ENCODE measurements at regions not wholly inside any gene's neighbourhood (a gene's known extent, or its start where the extent isn't known, plus 50 kb on each side); places are given as distances from the start of the nearest gene placed in this dataset.

DNA sequence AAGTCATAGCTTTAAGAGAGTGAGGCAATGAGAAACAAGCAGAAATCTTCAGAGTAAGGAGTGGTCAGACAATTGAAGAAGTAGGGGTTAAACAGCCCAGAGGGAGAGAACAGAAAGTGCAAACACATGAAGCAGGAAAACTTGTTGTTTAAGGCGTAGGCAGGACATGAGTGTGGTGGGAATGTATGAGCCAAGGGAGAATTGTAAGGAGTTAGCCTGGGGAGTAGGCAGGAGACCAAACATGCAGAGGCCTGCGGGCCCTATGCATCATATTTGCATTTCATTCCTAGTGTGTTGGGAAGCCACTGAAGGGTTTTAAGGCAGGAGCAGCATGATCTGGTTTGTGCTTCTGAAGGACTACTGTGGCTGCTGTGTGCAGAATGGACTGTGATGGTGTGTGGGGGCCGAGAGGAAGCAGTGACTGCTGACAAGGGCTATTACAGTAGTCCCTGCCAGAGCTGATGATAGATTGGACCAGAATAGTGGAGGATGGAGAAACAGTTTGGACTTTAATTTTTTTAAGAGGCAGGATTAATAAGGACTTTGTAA is 179.9 kb upstream of the C11orf87 start:
- TF ChIP-seq, protein P1, sequence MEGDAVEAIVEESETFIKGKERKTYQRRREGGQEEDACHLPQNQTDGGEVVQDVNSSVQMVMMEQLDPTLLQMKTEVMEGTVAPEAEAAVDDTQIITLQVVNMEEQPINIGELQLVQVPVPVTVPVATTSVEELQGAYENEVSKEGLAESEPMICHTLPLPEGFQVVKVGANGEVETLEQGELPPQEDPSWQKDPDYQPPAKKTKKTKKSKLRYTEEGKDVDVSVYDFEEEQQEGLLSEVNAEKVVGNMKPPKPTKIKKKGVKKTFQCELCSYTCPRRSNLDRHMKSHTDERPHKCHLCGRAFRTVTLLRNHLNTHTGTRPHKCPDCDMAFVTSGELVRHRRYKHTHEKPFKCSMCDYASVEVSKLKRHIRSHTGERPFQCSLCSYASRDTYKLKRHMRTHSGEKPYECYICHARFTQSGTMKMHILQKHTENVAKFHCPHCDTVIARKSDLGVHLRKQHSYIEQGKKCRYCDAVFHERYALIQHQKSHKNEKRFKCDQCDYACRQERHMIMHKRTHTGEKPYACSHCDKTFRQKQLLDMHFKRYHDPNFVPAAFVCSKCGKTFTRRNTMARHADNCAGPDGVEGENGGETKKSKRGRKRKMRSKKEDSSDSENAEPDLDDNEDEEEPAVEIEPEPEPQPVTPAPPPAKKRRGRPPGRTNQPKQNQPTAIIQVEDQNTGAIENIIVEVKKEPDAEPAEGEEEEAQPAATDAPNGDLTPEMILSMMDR (IDR thresholded peaks at IDR 0.05; ENCODE audit: low read depth, low read length) = no peak
- H3K4me3 ChIP-seq (ENCODE audit: low read depth, low read length) = no peak overlapping the region
- in situ Hi-C loops (cut with HindIII; ENCODE audit: low sequenced_read_pairs) = no loop called here
- no peak for DNase-seq (ENCODE audit: low read depth, low spot score)

- TF ChIP-seq, protein P1 (IDR thresholded peaks at IDR 0.05; ENCODE audit: low read depth, low read length) = no peak
- in situ Hi-C loops (cut with HindIII; ENCODE audit: low sequenced_read_pairs) = no loop called here
- DNase-seq (ENCODE audit: low read depth, low spot score) = peak; percentile 16
- no peak overlapping the region for H3K4me3 ChIP-seq (ENCODE audit: low read depth, low read length)
Observed at GRCh38 chr11:109247071-109247470, 174.9 kb upstream of the C11orf87 start.

- in situ Hi-C loops (cut with HindIII; ENCODE audit: low sequenced_read_pairs) = no loop called here
- H3K4me3 ChIP-seq (ENCODE audit: low read depth, low read length) = no peak overlapping the region
- TF ChIP-seq, protein P1 (IDR thresholded peaks at IDR 0.05; ENCODE audit: low read depth, low read length) = no peak
- DNase-seq (ENCODE audit: low read depth, low spot score) = no peak
Observed at GRCh38 chr11:109249597-109249996, 172.4 kb upstream of the C11orf87 start.

DNA sequence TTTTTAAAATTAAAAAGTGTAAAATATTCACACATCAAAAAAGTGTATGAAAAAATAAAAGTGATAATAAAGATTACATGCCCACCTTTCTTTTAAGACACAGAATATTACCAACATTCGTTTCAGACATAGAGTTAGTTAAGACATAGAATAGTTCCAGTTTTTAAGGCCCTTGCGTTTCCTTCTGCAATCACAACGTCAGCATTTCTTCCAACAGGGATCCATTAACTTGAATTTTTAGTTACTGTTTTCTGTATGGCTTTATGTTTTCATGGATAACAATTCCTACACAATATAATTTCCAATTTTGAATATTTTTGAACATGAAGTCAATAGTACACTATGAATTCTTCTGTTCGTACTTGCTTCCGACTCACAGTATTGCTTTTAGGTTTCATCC is 170.8 kb upstream of the C11orf87 start:
- no peak for DNase-seq (ENCODE audit: low read depth, low spot score)
- in situ Hi-C loops (cut with HindIII; ENCODE audit: low sequenced_read_pairs) = no loop called here
- no peak overlapping the region for H3K4me3 ChIP-seq (ENCODE audit: low read depth, low read length)
- TF ChIP-seq, protein P1 (IDR thresholded peaks at IDR 0.05; ENCODE audit: low read depth, low read length) = no peak

GRCh38 chr11:109264128-109264527 is 157.9 kb upstream of the C11orf87 start:
- no peak for DNase-seq (ENCODE audit: low read depth, low spot score)
- TF ChIP-seq, protein P1 (IDR thresholded peaks at IDR 0.05; ENCODE audit: low read depth, low read length) = no peak
- no peak overlapping the region for H3K4me3 ChIP-seq (ENCODE audit: low read depth, low read length)
- in situ Hi-C loops (cut with HindIII; ENCODE audit: low sequenced_read_pairs) = no loop called here

GRCh38 chr11:109267293-109268095 is 154.5 kb upstream of the C11orf87 start:
- TF ChIP-seq, protein P1 (IDR thresholded peaks at IDR 0.05; ENCODE audit: low read depth, low read length) = no peak
- in situ Hi-C loops (cut with HindIII; ENCODE audit: low sequenced_read_pairs) = no loop called here
- DNase-seq (ENCODE audit: low read depth, low spot score) = peak; percentile 32
- no peak overlapping the region for H3K4me3 ChIP-seq (ENCODE audit: low read depth, low read length)
